ENCODE measurements at regions not wholly inside any gene's neighbourhood (a gene's known extent, or its start where the extent isn't known, plus 50 kb on each side); places are given as distances from the start of the nearest gene placed in this dataset.
"Not testable (repeated sequence)": the region's sequence is repeated elsewhere in the genome, so short reads cannot be mapped to it uniquely, and the experiment has no call there.

DNA sequence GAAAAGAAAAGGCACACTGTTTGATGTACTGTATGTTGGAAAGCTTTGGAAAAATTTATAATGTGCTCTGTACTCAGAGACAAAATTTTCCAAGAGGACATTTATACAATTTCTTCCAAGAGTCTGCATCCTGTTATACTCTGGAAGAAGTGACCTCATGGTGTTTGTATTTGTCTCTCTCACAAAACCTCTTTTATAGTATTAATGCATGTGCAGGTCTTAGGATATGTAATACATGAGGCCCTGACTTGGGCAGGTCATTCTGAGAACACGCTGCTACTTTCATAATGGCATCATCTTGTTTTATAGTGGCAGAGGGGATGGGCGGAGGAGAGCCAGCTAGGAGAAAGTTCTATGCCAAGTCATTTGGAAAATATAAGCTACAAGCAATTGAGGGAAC lies 72.0 kb upstream of the P3H2 start:
- DNase-seq (ENCODE audit: low spot score), result no peak

DNA sequence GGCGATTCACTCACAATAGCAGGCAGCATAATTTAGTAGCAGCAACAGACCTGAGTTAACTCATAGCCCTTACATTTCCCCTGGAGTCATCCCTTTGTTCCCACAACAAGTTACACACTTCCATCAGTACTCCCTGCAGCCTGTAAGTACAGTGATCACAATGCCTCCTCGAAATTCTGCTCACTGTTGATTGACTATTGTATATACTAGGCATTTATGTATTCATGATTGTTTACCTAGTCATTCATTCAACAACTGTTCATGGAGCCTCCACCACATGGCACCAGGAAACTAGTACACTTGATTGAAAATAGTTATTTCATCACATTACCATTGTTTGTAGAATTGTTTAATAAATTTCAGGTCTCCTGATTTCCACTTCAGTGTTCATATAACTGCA lies 71.4 kb upstream of the P3H2 start:
- no peak for DNase-seq (ENCODE audit: low spot score)

DNA sequence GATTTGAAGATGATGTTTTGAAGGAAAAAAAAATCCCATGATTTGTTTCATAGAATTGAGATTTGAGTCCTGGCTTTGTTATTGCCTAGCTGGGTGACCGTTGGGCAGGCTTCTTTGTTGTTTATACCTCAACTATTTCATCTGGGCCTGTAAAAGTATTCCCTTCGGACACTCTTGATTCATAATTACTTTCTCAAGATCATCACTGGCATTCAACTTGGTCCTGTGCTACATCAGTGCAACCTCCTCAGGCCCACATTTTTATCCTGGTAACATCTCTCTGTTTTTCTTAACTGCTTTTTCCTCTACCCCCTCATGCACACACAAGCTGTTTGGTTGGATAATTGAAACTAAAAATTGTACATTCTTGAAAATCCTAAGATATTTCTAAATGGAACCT lies 67.5 kb upstream of the P3H2 start:
- DNase-seq (ENCODE audit: low spot score), result no peak

- no peak for DNase-seq (ENCODE audit: low spot score)
These were observed 62.4 kb upstream of the P3H2 start for GRCh38 chr3:190183121-190183520.

GRCh38 chr3:190182418-190183043 lies 61.8 kb upstream of the P3H2 start:
- no peak for DNase-seq (ENCODE audit: low spot score)

- DNase-seq (ENCODE audit: low spot score), result no peak
These were observed 59.6 kb upstream of the P3H2 start for GRCh38 chr3:190180268-190180667.

GRCh38 chr3:190178779-190179178 lies 58.1 kb upstream of the P3H2 start:
- DNase-seq (ENCODE audit: low spot score), result no peak

DNA sequence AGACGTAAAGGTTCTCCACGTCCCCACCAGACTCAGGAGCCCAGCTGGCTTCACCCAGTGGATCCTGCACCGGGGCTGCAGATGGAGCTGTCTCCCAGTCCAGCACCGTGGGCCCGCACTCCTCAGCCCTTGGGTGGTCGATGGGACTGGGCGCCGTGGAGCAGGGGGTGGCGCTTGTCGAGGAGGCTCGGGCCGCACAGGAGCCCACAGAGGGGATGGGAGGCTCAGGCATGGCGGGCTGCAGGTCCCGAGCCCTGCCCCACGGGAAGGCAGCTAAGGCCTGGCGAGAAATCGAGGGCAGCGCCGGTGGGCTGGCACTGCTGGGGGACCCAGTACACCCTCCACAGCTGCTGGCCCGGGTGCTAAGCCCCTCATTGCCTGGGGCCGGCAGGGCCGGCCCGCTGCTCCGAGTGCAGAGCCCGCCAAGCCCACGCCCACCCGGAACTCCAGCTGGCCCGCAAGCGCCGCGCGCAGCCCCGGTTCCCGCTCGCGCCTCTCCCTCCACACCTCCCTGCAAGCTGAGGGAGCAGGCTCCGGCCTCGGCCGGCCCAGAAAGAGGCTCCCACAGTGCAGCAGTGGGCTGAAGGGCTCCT lies 56.3 kb upstream of the P3H2 start:
- not testable (repeated sequence) for DNase-seq (ENCODE audit: low spot score)

- DNase-seq (ENCODE audit: low spot score), result not testable (repeated sequence)
These were observed 55.4 kb upstream of the P3H2 start for GRCh38 chr3:190176106-190176505.

DNA sequence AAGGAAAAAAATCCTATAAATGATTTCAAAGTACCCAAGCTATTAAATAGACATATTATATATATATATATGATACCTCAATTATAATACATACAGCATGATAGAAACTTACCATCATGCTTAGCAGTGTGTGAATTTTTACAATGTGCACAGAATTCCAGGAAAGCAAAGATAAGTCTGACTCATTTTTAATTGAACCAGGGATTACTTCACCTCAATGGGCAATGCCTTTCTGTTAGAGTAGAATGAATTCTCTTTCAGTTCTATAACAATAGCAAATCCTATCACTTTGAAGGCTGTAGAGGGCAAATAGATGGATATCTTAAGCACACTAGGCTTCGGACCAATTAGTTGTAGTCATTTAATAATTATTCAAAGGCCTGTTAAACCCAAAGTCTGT lies 54.8 kb upstream of the P3H2 start:
- no peak for DNase-seq (ENCODE audit: low spot score)

DNA sequence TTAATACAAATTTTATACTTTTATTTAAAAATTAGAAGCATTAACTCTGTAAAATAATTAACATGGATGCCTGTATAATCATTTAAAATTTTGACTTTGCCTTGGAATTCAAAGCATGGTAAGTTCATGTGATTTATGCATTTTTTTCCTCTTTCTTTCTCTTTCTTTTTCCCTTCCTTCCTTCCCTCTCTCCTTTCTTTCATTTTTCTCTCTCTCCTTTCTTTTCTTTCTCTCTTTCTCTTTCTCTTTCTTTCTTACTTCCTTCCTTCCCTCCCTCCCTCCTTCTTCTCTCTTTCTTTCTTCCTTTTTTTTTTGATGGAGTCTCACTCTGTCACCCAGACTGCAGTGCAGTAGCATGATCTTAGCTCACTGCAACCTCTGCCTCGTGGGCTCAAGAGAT lies 53.8 kb upstream of the P3H2 start:
- no peak for DNase-seq (ENCODE audit: low spot score)

DNA sequence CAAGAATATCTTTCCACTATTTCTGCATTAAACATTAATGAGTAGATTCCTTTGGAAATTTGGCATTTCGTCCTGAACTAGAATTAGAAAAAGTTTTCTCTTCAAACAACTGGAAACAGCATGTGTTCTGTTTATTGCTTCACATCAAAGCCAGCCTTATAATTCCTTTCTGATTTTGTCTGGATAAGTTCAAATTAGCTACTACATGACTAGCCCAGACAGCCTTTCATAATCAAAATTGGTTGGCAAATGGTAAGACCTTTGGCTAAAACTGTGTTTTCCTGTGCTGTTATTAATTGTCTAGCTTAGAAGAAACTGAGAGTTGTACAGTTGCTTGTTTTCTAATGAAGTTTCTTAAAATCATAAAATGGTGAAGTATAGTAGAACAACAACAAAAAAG lies 52.7 kb upstream of the P3H2 start:
- DNase-seq (ENCODE audit: low spot score), result no peak

GRCh38 chr3:190172751-190173150 lies 52.1 kb upstream of the P3H2 start:
- DNase-seq (ENCODE audit: low spot score), result no peak
